ENCODE measurements at regions not wholly inside any gene's neighbourhood (a gene's known extent, or its start where the extent isn't known, plus 50 kb on each side); places are given as distances from the start of the nearest gene placed in this dataset.

DNA sequence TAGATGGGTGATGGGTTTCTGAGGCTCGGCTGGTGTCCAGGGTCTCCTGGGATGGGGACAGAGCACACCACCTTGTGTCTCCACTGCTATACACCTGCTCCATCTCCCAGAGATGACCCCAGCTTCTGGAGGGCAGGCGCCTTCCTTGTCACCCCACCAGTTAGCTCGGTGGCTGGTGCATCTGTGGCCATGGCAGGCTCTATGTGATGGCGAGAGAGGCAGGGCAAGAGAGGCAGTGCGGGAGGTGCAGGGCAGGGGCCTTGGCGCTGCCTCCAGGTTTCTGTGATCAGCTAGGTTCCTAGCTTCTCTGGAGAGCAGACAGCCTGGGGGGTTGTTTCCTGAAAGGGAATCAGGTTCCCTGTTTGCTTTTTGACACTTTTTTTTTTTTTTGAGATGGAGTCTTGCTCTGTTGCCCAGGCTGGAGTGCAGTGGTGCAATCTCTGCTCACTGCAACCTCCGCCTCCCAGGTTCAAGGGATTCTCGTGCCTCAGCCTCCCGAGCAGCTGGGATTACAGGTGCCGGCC lies 69.0 kb upstream of the ZNF536 start:
- Histone ChIP-seq H3K27me3 (ENCODE audit: low read depth) (peaks cover 22% of the 10 kb centered on the region), H3K4me1 (no peaks in the 10 kb centered on the region), H3K9me3 (replicated peaks) (no peaks in the 10 kb centered on the region), H3K36me3 (no peaks in the 10 kb centered on the region), H3K27ac (replicated peaks) (no peak overlapping the region), H3K4me3 (no peak overlapping the region)
- TF ChIP-seq, protein P1, sequence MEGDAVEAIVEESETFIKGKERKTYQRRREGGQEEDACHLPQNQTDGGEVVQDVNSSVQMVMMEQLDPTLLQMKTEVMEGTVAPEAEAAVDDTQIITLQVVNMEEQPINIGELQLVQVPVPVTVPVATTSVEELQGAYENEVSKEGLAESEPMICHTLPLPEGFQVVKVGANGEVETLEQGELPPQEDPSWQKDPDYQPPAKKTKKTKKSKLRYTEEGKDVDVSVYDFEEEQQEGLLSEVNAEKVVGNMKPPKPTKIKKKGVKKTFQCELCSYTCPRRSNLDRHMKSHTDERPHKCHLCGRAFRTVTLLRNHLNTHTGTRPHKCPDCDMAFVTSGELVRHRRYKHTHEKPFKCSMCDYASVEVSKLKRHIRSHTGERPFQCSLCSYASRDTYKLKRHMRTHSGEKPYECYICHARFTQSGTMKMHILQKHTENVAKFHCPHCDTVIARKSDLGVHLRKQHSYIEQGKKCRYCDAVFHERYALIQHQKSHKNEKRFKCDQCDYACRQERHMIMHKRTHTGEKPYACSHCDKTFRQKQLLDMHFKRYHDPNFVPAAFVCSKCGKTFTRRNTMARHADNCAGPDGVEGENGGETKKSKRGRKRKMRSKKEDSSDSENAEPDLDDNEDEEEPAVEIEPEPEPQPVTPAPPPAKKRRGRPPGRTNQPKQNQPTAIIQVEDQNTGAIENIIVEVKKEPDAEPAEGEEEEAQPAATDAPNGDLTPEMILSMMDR (IDR thresholded peaks at IDR 0.05; ENCODE audit: borderline replicate concordance): no peak
- DNase-seq: no peak
- intact Hi-C loops (cut with micrococcal nuclease): no loop called here

DNA sequence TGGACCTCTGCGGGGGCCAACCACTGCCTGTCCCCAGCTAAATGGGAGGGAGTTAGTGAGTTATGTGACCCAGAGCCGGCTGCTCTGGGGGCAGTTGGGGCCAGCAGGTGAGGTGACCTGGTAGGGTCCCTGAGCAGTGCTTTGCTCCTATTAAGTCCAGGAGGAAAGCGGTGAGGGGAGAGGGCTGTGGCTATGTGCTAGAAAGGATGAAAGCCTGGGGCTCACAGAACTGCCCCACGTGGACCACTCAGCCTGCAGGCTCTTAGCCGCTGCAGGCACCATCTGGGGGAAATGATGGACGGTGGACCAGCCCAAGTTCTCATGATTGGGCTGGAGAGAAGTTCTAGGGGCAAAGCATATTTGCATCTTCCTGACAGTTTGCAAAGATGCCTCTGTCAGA lies 67.6 kb upstream of the ZNF536 start:
- Histone ChIP-seq H3K4me1 (no peaks in the 10 kb centered on the region), H3K27me3 (ENCODE audit: low read depth) (peaks cover 19% of the 10 kb centered on the region), H3K36me3 (no peaks in the 10 kb centered on the region), H3K27ac (replicated peaks) (no peak overlapping the region), H3K9me3 (replicated peaks) (no peaks in the 10 kb centered on the region), H3K4me3 (no peak overlapping the region)
- intact Hi-C loops (cut with micrococcal nuclease): no loop called here
- TF ChIP-seq, protein P1 (IDR thresholded peaks at IDR 0.05; ENCODE audit: borderline replicate concordance): no peak
- no peak for DNase-seq

DNA sequence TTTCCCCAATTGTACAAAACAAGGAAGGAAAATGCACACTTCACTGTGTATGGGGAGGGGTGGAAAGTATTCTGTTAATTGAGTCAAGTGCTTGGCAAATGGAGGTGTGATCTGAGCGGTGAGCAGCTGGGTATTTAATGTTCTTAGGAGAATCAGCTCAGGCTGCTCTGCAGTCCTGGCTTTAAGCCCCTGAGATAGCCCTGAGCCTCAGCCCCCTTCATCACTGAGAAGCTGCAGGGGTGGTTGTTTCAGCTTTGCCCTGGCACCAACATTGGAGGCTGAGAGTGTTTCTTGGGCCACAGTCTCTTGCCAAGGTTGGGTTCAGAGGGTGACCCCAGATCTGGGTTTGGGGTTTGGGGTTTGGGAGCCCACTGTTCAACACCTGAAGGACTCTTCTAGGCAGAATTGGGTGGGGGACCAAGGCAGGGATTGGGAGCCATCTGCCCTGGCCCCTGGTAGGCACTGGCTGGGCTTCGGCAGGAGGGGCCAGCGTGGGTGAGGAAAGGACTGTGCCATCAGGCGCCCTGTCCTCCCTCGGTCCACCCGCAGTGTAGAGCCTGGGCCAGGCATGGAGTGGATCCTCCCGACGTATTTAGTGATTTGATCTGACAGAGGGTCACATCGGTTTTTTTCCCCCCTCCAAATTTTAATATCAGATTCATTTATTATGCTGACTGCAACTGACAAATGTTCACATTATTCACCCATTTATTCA lies 66.7 kb upstream of the ZNF536 start:
- DNase-seq: no peak
- Histone ChIP-seq H3K27ac (replicated peaks) (no peak overlapping the region), H3K4me3 (no peak overlapping the region), H3K9me3 (replicated peaks) (no peaks in the 10 kb centered on the region), H3K36me3 (no peaks in the 10 kb centered on the region), H3K4me1 (no peaks in the 10 kb centered on the region), H3K27me3 (ENCODE audit: low read depth) (peaks cover 16% of the 10 kb centered on the region)
- intact Hi-C loops (cut with micrococcal nuclease): no loop called here
- TF ChIP-seq, protein P1 (IDR thresholded peaks at IDR 0.05; ENCODE audit: borderline replicate concordance): no peak

DNA sequence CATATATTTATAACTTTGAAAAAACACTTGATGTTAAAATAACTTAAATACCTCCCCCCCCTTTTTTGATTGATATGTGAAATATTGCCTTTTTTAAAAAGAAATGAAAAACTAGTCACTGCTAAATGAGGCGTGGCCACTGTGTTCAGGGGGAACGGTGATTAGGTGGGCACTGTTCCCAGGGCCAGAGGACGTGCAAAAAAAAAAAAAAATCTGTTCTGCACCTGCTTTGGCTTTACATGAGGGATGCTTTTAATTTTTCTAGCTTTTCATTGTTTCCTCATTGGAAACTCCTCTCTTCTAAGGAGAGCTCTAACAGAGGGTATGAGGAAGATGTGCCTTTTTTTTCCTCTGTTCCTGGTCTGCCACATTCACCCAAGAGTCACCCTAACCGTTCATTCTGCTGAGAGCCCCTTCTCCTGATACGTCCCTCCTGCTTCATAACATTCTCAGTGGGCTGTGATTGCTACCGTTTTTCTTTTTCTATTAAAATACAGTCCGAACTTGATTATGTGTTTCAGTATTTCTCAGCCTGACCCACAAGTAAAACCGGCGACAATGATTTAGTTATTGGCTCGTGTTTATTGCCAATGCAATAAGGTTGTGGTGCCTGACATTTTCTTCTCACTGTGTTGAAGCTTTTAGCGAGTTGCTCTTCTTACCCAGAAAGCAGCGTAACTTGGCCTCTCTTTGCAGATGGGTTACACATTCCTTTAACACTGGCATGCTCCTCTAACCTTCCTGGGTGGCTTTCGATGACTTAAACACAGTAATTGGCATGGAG lies 64.8 kb upstream of the ZNF536 start:
- H3K36me3 ChIP-seq: no peaks in the 10 kb centered on the region
- intact Hi-C loops (cut with micrococcal nuclease): no loop called here
- TF ChIP-seq, protein P1 (IDR thresholded peaks at IDR 0.05; ENCODE audit: borderline replicate concordance): no peak
- H3K27me3 ChIP-seq (ENCODE audit: low read depth): peaks cover 22% of the 10 kb centered on the region
- H3K27ac ChIP-seq (replicated peaks): no peak overlapping the region
- no peaks in the 10 kb centered on the region for H3K4me1 ChIP-seq
- no peak overlapping the region for H3K4me3 ChIP-seq
- no peaks in the 10 kb centered on the region for H3K9me3 ChIP-seq (replicated peaks)
- DNase-seq: no peak

DNA sequence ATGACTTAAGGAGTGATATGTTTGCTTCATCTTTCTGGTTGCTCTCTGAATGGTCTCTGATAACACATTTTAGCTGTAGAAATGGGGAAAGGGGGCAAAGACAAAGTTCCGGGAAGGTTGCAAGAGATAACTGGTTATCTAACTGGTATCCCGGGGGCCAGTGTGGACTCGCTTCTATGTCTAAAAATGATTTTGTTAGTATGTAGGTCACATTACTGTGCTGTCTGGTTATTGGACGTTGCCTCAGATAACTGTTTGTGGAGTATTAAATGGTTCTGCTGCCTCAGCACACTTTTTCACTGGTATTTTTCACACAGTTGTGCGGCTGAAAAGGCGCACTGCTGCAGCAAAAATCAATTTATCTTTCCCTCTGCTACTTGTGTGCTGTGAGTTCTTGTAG lies 63.0 kb upstream of the ZNF536 start:
- H3K9me3 ChIP-seq (replicated peaks): no peaks in the 10 kb centered on the region
- TF ChIP-seq, protein P1 (IDR thresholded peaks at IDR 0.05; ENCODE audit: borderline replicate concordance): no peak
- H3K36me3 ChIP-seq: no peaks in the 10 kb centered on the region
- intact Hi-C loops (cut with micrococcal nuclease): no loop called here
- H3K4me1 ChIP-seq: no peaks in the 10 kb centered on the region
- H3K4me3 ChIP-seq: no peak overlapping the region
- no peak for DNase-seq
- peaks cover 37% of the 10 kb centered on the region for H3K27me3 ChIP-seq (ENCODE audit: low read depth)
- H3K27ac ChIP-seq (replicated peaks): no peak overlapping the region

Data from left ventricle myocardium inferior (tissue), 1 donor.